ENCODE measurements at regions not wholly inside any gene's neighbourhood (a gene's known extent, or its start where the extent isn't known, plus 50 kb on each side); places are given as distances from the start of the nearest gene placed in this dataset.

DNA sequence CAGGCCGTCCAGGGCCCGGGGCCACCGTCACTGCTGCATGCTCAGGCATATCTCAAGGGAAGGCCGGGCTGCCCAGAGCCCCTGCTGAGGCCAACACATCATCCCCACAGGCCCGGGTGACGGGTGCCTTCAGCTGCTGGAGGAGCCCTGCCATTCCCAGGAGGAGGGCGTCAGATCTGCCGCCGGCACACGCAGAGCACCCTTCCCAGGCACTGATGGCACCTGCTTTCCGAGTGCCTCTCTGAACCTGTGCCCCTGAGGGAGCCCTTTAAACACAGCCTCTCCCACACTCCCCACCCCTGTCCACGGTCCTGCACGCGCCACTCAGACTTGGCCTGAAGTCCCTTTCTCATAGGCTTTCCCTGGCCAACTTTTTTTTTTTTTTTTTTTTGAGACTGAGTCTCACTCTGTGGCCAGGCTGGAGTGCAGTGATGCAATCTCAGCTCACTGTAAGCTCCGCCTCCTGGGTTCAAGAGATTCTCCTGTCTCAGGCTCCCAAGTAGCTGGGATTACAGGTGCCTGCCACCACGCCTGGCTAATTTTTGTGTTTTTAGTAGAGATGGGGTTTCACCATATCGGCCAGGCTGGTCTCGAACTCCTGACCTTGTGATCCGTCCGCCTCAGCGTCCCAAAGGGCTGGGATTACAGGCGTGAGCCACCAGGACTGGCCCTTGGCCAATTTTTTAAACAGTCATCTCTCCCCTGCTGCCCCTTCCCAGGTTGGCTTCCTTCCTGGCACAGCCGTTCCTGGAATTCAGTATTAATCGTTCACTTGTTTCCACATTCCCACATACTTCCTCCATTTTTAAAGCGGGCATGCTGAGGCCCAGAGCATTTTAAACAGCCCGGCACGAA lies 211.7 kb downstream of the NDUFA10 start:
- no peak overlapping the region for H3K4me3 ChIP-seq (replicated peaks; ENCODE audit: insufficient read depth, low read length)
- no peak overlapping the region for H3K27ac ChIP-seq (replicated peaks)
- TF ChIP-seq, protein P1, sequence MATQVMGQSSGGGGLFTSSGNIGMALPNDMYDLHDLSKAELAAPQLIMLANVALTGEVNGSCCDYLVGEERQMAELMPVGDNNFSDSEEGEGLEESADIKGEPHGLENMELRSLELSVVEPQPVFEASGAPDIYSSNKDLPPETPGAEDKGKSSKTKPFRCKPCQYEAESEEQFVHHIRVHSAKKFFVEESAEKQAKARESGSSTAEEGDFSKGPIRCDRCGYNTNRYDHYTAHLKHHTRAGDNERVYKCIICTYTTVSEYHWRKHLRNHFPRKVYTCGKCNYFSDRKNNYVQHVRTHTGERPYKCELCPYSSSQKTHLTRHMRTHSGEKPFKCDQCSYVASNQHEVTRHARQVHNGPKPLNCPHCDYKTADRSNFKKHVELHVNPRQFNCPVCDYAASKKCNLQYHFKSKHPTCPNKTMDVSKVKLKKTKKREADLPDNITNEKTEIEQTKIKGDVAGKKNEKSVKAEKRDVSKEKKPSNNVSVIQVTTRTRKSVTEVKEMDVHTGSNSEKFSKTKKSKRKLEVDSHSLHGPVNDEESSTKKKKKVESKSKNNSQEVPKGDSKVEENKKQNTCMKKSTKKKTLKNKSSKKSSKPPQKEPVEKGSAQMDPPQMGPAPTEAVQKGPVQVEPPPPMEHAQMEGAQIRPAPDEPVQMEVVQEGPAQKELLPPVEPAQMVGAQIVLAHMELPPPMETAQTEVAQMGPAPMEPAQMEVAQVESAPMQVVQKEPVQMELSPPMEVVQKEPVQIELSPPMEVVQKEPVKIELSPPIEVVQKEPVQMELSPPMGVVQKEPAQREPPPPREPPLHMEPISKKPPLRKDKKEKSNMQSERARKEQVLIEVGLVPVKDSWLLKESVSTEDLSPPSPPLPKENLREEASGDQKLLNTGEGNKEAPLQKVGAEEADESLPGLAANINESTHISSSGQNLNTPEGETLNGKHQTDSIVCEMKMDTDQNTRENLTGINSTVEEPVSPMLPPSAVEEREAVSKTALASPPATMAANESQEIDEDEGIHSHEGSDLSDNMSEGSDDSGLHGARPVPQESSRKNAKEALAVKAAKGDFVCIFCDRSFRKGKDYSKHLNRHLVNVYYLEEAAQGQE (IDR thresholded peaks at IDR 0.05; ENCODE audit: insufficient replicate concordance, low read depth): no peak
- TF ChIP-seq GABPA (IDR thresholded peaks at IDR 0.05; ENCODE audit: low read depth) (no peak), POLR2AphosphoS5 (IDR thresholded peaks at IDR 0.05; ENCODE audit: low read depth) (no peak), SPI1 (IDR thresholded peaks at IDR 0.05; ENCODE audit: borderline replicate concordance, low read depth) (no peak)
- TF ChIP-seq, protein P2, sequence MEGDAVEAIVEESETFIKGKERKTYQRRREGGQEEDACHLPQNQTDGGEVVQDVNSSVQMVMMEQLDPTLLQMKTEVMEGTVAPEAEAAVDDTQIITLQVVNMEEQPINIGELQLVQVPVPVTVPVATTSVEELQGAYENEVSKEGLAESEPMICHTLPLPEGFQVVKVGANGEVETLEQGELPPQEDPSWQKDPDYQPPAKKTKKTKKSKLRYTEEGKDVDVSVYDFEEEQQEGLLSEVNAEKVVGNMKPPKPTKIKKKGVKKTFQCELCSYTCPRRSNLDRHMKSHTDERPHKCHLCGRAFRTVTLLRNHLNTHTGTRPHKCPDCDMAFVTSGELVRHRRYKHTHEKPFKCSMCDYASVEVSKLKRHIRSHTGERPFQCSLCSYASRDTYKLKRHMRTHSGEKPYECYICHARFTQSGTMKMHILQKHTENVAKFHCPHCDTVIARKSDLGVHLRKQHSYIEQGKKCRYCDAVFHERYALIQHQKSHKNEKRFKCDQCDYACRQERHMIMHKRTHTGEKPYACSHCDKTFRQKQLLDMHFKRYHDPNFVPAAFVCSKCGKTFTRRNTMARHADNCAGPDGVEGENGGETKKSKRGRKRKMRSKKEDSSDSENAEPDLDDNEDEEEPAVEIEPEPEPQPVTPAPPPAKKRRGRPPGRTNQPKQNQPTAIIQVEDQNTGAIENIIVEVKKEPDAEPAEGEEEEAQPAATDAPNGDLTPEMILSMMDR (IDR thresholded peaks at IDR 0.05; ENCODE audit: insufficient read depth, low read length): no peak
- DNase-seq (ENCODE audit: low read depth in 1 of 2, low spot score in 1 of 2): no peak
- H3K27me3 ChIP-seq (ENCODE audit: insufficient read depth, poor library complexity, severe bottlenecking): no peaks in the 10 kb centered on the region

DNA sequence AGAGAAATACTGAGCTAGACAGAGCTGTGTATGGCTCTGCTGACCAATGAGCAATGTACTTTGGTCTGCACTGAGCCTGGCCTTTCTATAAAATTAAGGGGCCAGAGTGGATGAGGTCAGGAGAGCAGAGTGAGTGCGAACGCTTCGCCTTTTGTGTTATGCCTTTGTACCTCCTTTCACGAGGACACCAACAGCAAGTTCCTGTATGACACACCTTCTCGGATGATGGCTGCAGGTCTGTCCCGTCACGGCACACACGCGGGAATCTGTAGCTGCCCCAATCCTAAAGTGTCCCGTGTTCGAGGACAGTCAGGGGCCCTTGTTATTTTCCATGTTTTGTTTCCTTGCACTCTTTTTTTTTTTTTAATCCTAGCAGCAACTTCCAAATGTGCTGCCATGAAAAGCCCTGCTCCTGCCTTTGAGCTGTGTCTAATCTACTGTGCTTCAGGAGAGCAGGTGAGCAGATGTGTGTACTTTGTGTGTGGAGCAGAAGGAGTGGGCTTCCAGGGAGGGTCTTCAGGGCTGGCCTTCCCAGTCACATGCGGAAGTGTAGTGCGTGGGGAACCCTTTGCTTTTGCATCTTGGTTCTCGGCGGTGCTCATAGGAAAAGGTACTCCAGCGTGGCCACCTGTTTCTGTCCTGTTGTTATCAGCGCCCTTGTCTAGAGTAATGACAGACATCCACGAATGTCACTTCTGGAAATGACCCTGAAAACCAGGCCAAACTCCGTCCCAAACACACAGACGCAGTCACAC lies 213.2 kb downstream of the NDUFA10 start:
- no peak overlapping the region for H3K4me3 ChIP-seq (replicated peaks; ENCODE audit: insufficient read depth, low read length)
- no peak for DNase-seq (ENCODE audit: low read depth in 1 of 2, low spot score in 1 of 2)
- no peaks in the 10 kb centered on the region for H3K27me3 ChIP-seq (ENCODE audit: insufficient read depth, poor library complexity, severe bottlenecking)
- TF ChIP-seq SPI1 (IDR thresholded peaks at IDR 0.05; ENCODE audit: borderline replicate concordance, low read depth) (no peak), GABPA (IDR thresholded peaks at IDR 0.05; ENCODE audit: low read depth) (no peak), POLR2AphosphoS5 (IDR thresholded peaks at IDR 0.05; ENCODE audit: low read depth) (no peak)
- TF ChIP-seq, protein P1 (IDR thresholded peaks at IDR 0.05; ENCODE audit: insufficient replicate concordance, low read depth): no peak
- TF ChIP-seq, protein P2 (IDR thresholded peaks at IDR 0.05; ENCODE audit: insufficient read depth, low read length): no peak
- H3K27ac ChIP-seq (replicated peaks): no peak overlapping the region

- TF ChIP-seq POLR2AphosphoS5 (IDR thresholded peaks at IDR 0.05; ENCODE audit: low read depth) (no peak), GABPA (IDR thresholded peaks at IDR 0.05; ENCODE audit: low read depth) (no peak), SPI1 (IDR thresholded peaks at IDR 0.05; ENCODE audit: borderline replicate concordance, low read depth) (no peak)
- TF ChIP-seq, protein P1 (IDR thresholded peaks at IDR 0.05; ENCODE audit: insufficient replicate concordance, low read depth): no peak
- TF ChIP-seq, protein P2 (IDR thresholded peaks at IDR 0.05; ENCODE audit: insufficient read depth, low read length): no peak
- Histone ChIP-seq H3K27ac (replicated peaks) (no peak overlapping the region), H3K4me3 (replicated peaks; ENCODE audit: insufficient read depth, low read length) (no peak overlapping the region), H3K27me3 (ENCODE audit: insufficient read depth, poor library complexity, severe bottlenecking) (no peaks in the 10 kb centered on the region)
- no peak for DNase-seq (ENCODE audit: low read depth in 1 of 2, low spot score in 1 of 2)
These were observed 213.9 kb downstream of the NDUFA10 start for GRCh38 chr2:239811111-239811781.
